Prostate gland (tissue), 2 donors: ENCODE measurements at regions not wholly inside any gene's neighbourhood (a gene's known extent, or its start where the extent isn't known, plus 50 kb on each side); places are given as distances from the start of the nearest gene placed in this dataset.

Experiments used
- POLR2A ChIP-seq: fragments of 450-650 bp; IDR thresholded peaks from one replicate; pipeline ENCODE4 v1.6.1; 2016; ENCODE audit warnings: antibody characterized with exemption, mild to moderate bottlenecking
- TF ChIP-seq, protein P1 (sequence below), 4 experiments: fragments of 200-600 bp in 2 of 4; fragments of 450-650 bp in 2 of 4; sonication (generic) in 2 of 4; IDR thresholded peaks; 1 replicate in 3 of 4; 2 replicates in 1 of 4; pipeline ENCODE4 v1.5.1; 2016 to 2019; ENCODE audit warnings: antibody characterized with exemption in 4 of 4, mild to moderate bottlenecking in 2 of 4, moderate library complexity in 2 of 4

DNA sequence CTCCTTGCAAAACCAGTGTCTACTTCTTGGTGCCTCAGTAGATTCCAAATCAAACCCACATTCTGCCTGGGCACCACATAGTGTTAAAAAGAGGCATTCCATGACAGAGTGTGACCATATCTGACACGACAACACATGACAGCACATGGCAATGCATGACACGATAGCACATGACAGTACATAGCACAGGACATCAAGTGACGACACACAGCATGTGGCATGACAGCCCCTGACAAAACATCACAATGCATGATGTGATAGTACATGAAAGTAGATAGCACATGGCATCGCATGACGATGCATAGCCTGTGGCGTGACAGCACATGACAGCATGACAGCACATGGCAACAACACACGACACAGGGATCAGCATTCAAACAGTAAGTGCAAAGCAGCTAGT is 845.9 kb upstream of the SALL3 start:
- TF ChIP-seq POLR2A, result no peak
- TF ChIP-seq, protein P1, sequence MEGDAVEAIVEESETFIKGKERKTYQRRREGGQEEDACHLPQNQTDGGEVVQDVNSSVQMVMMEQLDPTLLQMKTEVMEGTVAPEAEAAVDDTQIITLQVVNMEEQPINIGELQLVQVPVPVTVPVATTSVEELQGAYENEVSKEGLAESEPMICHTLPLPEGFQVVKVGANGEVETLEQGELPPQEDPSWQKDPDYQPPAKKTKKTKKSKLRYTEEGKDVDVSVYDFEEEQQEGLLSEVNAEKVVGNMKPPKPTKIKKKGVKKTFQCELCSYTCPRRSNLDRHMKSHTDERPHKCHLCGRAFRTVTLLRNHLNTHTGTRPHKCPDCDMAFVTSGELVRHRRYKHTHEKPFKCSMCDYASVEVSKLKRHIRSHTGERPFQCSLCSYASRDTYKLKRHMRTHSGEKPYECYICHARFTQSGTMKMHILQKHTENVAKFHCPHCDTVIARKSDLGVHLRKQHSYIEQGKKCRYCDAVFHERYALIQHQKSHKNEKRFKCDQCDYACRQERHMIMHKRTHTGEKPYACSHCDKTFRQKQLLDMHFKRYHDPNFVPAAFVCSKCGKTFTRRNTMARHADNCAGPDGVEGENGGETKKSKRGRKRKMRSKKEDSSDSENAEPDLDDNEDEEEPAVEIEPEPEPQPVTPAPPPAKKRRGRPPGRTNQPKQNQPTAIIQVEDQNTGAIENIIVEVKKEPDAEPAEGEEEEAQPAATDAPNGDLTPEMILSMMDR (IDR thresholded peaks at IDR 0.05), result no peak
